ENCODE measurements at regions not wholly inside any gene's neighbourhood (a gene's known extent, or its start where the extent isn't known, plus 50 kb on each side); places are given as distances from the start of the nearest gene placed in this dataset.

DNA sequence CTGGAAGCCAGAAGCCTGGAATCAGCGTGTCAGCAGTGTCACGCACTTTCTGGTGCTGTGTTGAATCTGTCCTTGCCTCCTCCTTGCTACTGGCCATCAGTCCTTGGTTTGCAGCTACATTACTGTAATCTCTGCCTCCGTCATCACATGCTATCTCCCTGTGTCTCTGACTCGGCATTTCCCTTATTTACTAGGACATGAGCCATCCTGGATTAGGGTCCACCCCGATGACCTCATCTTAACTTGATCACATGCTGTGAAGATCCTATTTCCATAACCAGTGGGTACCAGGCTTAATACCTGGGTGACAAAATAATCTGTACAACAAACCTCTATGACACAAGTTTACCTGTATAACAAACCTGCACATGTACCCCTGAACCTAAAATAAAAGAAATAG is 518.0 kb upstream of the KLF6 start:
- TF ChIP-seq, protein P1, sequence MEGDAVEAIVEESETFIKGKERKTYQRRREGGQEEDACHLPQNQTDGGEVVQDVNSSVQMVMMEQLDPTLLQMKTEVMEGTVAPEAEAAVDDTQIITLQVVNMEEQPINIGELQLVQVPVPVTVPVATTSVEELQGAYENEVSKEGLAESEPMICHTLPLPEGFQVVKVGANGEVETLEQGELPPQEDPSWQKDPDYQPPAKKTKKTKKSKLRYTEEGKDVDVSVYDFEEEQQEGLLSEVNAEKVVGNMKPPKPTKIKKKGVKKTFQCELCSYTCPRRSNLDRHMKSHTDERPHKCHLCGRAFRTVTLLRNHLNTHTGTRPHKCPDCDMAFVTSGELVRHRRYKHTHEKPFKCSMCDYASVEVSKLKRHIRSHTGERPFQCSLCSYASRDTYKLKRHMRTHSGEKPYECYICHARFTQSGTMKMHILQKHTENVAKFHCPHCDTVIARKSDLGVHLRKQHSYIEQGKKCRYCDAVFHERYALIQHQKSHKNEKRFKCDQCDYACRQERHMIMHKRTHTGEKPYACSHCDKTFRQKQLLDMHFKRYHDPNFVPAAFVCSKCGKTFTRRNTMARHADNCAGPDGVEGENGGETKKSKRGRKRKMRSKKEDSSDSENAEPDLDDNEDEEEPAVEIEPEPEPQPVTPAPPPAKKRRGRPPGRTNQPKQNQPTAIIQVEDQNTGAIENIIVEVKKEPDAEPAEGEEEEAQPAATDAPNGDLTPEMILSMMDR (IDR thresholded peaks at IDR 0.05) = no peak
- TF ChIP-seq EP300 (IDR thresholded peaks at IDR 0.05) = no peak
